ENCODE measurements at regions not wholly inside any gene's neighbourhood (a gene's known extent, or its start where the extent isn't known, plus 50 kb on each side); places are given as distances from the start of the nearest gene placed in this dataset.

DNA sequence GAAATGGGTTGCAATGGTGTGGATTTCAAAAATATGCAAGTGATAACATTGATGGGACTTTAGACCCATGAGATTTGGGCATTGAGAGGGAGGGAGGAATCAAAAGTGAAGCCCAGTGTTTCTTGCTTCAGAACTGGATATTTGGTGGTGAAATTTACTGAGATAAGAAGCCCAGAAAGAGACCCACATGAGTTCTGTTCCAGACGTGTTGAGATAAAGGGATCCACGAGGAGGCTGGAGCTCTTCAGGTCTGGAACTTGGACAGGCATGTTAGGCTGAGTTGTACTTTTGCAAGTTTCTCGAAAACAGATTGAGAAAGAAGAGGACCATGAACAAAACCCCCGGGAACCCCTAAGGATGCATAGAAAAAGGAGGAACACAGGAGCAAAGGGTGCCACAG is 290.2 kb downstream of the MEX3B start:
- TF ChIP-seq CTCF (IDR thresholded peaks at IDR 0.05; ENCODE audit: low read depth, low read length) (no peak), POLR2A (IDR thresholded peaks at IDR 0.05; ENCODE audit: extremely low read depth, insufficient read length) (no peak), MAX (IDR thresholded peaks at IDR 0.05; ENCODE audit: low read depth, low read length) (no peak), MYC (IDR thresholded peaks at IDR 0.05; ENCODE audit: low read depth, low read length) (no peak)

Data from NB4 (cell line).